ENCODE measurements at regions not wholly inside any gene's neighbourhood (a gene's known extent, or its start where the extent isn't known, plus 50 kb on each side); places are given as distances from the start of the nearest gene placed in this dataset.

- DNase-seq (ENCODE audit: low spot score) = no peak
These were observed 834.9 kb downstream of the OLFM4 start for GRCh38 chr13:53863520-53863919.

- DNase-seq (ENCODE audit: low spot score) = no peak
These were observed 844.9 kb downstream of the OLFM4 start for GRCh38 chr13:53873558-53873957.

- DNase-seq (ENCODE audit: low spot score) = no peak
These were observed 850.2 kb downstream of the OLFM4 start for GRCh38 chr13:53878861-53879260.

- no peak for DNase-seq (ENCODE audit: low spot score)
These were observed 857.4 kb downstream of the OLFM4 start for GRCh38 chr13:53885997-53886396.

GRCh38 chr13:53890696-53891095 lies 862.1 kb downstream of the OLFM4 start:
- no peak for DNase-seq (ENCODE audit: low spot score)

GRCh38 chr13:53901593-53901992 lies 873.0 kb downstream of the OLFM4 start:
- DNase-seq (ENCODE audit: low spot score) = no peak

GRCh38 chr13:53907891-53908290 lies 879.3 kb downstream of the OLFM4 start:
- DNase-seq (ENCODE audit: low spot score) = no peak

GRCh38 chr13:53920916-53921315 lies 892.3 kb downstream of the OLFM4 start:
- DNase-seq (ENCODE audit: low spot score) = no peak

GRCh38 chr13:53921473-53921872 lies 892.9 kb downstream of the OLFM4 start:
- no peak for DNase-seq (ENCODE audit: low spot score)

GRCh38 chr13:53941588-53942190 lies 913.1 kb downstream of the OLFM4 start:
- no peak for DNase-seq (ENCODE audit: low spot score)

GRCh38 chr13:53946500-53946899 lies 917.9 kb downstream of the OLFM4 start:
- DNase-seq (ENCODE audit: low spot score) = no peak

GRCh38 chr13:53953183-53953582 lies 924.6 kb downstream of the OLFM4 start:
- DNase-seq (ENCODE audit: low spot score) = no peak

Data from globus pallidus (tissue), 1 donor.